ENCODE measurements at regions not wholly inside any gene's neighbourhood (a gene's known extent, or its start where the extent isn't known, plus 50 kb on each side); places are given as distances from the start of the nearest gene placed in this dataset.

GRCh38 chr1:219433001-219433400, 179.9 kb downstream of the ZC3H11B start:
- TF ChIP-seq CTCF (IDR thresholded peaks at IDR 0.05) (no peak), POLR2A (IDR thresholded peaks at IDR 0.05) (no peak)
